ENCODE measurements at regions not wholly inside any gene's neighbourhood (a gene's known extent, or its start where the extent isn't known, plus 50 kb on each side); places are given as distances from the start of the nearest gene placed in this dataset.

- DNase-seq (ENCODE audit: low spot score), result no peak
These were observed 203.2 kb downstream of the LTN1 start for GRCh38 chr21:28789523-28789922.

- DNase-seq (ENCODE audit: low spot score), result no peak
These were observed 204.6 kb downstream of the LTN1 start for GRCh38 chr21:28788030-28788429.

GRCh38 chr21:28783641-28784185 is 209.0 kb downstream of the LTN1 start:
- DNase-seq (ENCODE audit: low spot score), result no peak

GRCh38 chr21:28781602-28782276 is 210.9 kb downstream of the LTN1 start:
- no peak for DNase-seq (ENCODE audit: low spot score)

- DNase-seq (ENCODE audit: low spot score), result no peak
These were observed 212.8 kb downstream of the LTN1 start for GRCh38 chr21:28779914-28780313.

- no peak for DNase-seq (ENCODE audit: low spot score)
These were observed 216.4 kb downstream of the LTN1 start for GRCh38 chr21:28776251-28776650.

GRCh38 chr21:28775071-28775470 is 217.6 kb downstream of the LTN1 start:
- no peak for DNase-seq (ENCODE audit: low spot score)

GRCh38 chr21:28773036-28773435 is 219.6 kb downstream of the LTN1 start:
- no peak for DNase-seq (ENCODE audit: low spot score)

GRCh38 chr21:28771790-28772501 is 220.7 kb downstream of the LTN1 start:
- peak; percentile 43 for DNase-seq (ENCODE audit: low spot score)

- DNase-seq (ENCODE audit: low spot score), result no peak
These were observed 221.6 kb downstream of the LTN1 start for GRCh38 chr21:28770867-28771661.

- DNase-seq (ENCODE audit: low spot score), result no peak
These were observed 223.0 kb downstream of the LTN1 start for GRCh38 chr21:28769683-28770082.

GRCh38 chr21:28768753-28769152 is 223.9 kb downstream of the LTN1 start:
- no peak for DNase-seq (ENCODE audit: low spot score)

GRCh38 chr21:28767523-28767922 is 225.2 kb downstream of the LTN1 start:
- no peak for DNase-seq (ENCODE audit: low spot score)

- DNase-seq (ENCODE audit: low spot score), result no peak
These were observed 228.8 kb downstream of the LTN1 start for GRCh38 chr21:28763809-28764418.

- DNase-seq (ENCODE audit: low spot score), result no peak
These were observed 230.3 kb downstream of the LTN1 start for GRCh38 chr21:28762357-28762735.

- peak; percentile 68 for DNase-seq (ENCODE audit: low spot score)
These were observed 230.9 kb downstream of the LTN1 start for GRCh38 chr21:28761674-28762356.

GRCh38 chr21:28758883-28759242 is 233.8 kb downstream of the LTN1 start:
- DNase-seq (ENCODE audit: low spot score), result no peak

- DNase-seq (ENCODE audit: low spot score), result no peak
These were observed 234.4 kb downstream of the LTN1 start for GRCh38 chr21:28758042-28758882.

GRCh38 chr21:28754862-28755261 is 237.8 kb downstream of the LTN1 start:
- no peak for DNase-seq (ENCODE audit: low spot score)

GRCh38 chr21:28754127-28754611 is 238.5 kb downstream of the LTN1 start:
- peak; percentile 27 for DNase-seq (ENCODE audit: low spot score)

GRCh38 chr21:28752131-28752530 is 240.5 kb downstream of the LTN1 start:
- no peak for DNase-seq (ENCODE audit: low spot score)
